GM13977 (cell line): ENCODE measurements at regions not wholly inside any gene's neighbourhood (a gene's known extent, or its start where the extent isn't known, plus 50 kb on each side); places are given as distances from the start of the nearest gene placed in this dataset.

Experiments used
- DNase-seq: peaks from one replicate; pipeline ENCODE4 v3.0.0; 2012; ENCODE audit warnings: low spot score
- in situ Hi-C: fragments of 300-500 bp; cut with MboI; formaldehyde crosslinking; loops from one replicate; pipeline ENCODE4 v1.12.0; 2022; ENCODE audit warnings: low sequenced_read_pairs, low pct_unique_long_range_greater_than_20kb, mixed read lengths, inconsistent platforms; ENCODE audit not compliant: unreplicated experiment
- TF ChIP-seq, protein P1 (sequence below): IDR thresholded peaks from 2 replicates; pipeline ENCODE4 v1.5.1; 2012; ENCODE audit warnings: mild to moderate bottlenecking, control low read depth; ENCODE audit not compliant: insufficient read depth; ENCODE audit errors: extremely low read depth, missing control alignments

DNA sequence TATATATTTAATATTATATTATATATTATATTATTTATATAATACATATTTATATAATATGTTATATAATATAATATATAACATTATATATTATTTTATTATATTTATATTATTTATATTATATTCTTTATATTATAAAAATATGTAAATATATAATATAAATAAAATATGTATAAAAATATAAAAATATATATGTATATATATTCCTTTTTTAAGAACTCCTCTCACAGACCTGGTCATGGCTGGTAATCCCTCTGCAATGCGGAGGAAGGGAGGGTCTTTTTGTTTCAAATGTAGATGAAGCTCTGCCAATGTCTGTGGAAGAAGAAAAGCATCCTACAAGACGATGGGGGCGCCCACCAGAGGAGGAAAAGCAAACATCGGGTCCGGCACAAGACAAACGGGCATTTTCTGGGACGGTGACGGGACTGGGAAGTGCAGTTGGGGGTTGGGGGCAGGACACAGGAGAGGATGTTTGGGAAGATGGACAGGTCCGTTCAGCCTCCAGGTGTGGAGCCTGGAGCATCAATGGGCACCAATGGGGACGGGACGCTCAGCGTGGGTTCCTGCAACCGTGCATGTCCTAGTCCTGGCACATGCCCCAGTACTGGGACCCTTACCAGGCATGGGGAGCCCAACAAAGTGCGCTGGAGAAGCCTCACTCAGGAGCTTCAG, 194.0 kb downstream of the IRX1 start:
- in situ Hi-C loops, result no loop called here

GRCh38 chr5:3793162-3793561, 197.5 kb downstream of the IRX1 start:
- TF ChIP-seq, protein P1, sequence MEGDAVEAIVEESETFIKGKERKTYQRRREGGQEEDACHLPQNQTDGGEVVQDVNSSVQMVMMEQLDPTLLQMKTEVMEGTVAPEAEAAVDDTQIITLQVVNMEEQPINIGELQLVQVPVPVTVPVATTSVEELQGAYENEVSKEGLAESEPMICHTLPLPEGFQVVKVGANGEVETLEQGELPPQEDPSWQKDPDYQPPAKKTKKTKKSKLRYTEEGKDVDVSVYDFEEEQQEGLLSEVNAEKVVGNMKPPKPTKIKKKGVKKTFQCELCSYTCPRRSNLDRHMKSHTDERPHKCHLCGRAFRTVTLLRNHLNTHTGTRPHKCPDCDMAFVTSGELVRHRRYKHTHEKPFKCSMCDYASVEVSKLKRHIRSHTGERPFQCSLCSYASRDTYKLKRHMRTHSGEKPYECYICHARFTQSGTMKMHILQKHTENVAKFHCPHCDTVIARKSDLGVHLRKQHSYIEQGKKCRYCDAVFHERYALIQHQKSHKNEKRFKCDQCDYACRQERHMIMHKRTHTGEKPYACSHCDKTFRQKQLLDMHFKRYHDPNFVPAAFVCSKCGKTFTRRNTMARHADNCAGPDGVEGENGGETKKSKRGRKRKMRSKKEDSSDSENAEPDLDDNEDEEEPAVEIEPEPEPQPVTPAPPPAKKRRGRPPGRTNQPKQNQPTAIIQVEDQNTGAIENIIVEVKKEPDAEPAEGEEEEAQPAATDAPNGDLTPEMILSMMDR, result no peak
- in situ Hi-C loops, result no loop called here

More for the DNA sequence above, 194.0 kb downstream of the IRX1 start:
- TF ChIP-seq, protein P1, result no peak
- DNase-seq, result no peak

GRCh38 chr5:3794611-3795010, 199.0 kb downstream of the IRX1 start:
- no peak for DNase-seq
- in situ Hi-C loops, result no loop called here
- TF ChIP-seq, protein P1, result no peak

More at GRCh38 chr5:3793162-3793561, 197.5 kb downstream of the IRX1 start:
- no peak for DNase-seq

DNA sequence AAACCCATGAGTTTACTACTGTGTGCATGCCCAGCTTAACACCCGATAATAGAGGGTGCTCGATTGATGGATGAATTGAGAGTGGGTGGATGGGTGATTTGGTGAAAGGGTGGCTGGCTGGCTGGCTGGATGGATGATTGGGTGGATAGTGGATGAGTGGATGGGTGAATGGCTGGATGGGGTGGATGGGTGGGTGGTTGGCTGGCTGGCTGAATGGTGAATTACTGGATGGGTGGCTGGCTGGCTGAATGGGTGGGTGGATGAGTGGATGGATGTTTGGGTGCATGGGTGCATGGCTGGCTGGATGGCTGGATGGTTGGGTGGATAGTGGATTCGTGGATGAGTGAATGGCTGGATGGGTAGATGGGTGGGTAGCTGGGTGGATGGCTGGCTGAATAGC, 201.1 kb downstream of the IRX1 start:
- DNase-seq, result no peak
- in situ Hi-C loops, result no loop called here
- TF ChIP-seq, protein P1, result no peak

DNA sequence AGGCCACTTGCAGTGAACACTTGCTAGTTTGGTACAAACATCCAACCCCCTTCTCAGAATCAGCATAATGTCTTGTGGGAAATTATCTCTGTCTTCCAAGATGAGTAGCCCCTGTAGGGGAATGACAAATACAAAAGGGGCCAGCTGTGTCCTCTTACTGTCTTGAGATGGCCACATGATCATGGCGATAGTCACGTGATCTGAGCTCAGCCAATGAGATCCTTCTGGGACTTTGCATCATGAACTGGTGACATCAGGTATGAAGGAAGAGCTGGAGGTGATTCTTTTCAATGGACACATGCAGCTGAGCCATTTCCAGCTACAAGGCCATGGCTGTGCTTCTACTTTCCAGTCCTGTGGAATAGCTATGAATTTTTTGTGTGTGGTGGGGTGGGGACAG, 206.3 kb downstream of the IRX1 start:
- no peak for DNase-seq
- in situ Hi-C loops, result no loop called here
- TF ChIP-seq, protein P1, result no peak

- no peak for DNase-seq
- TF ChIP-seq, protein P1, result no peak
- in situ Hi-C loops, result no loop called here
These were observed 213.8 kb downstream of the IRX1 start for GRCh38 chr5:3809455-3809854.
